Body of pancreas (tissue), 4 donors: ENCODE measurements at regions not wholly inside any gene's neighbourhood (a gene's known extent, or its start where the extent isn't known, plus 50 kb on each side); places are given as distances from the start of the nearest gene placed in this dataset.
"Not testable (repeated sequence)": the region's sequence is repeated elsewhere in the genome, so short reads cannot be mapped to it uniquely, and the experiment has no call there.

ENCODE experiments used
- ATAC-seq: fragments of 150-250 bp; one replicate; pipeline ENCODE4 v1.9.1; 2016
- DNase-seq, 4 donors: peaks; one replicate each; pipeline ENCODE4 v3.0.0-alpha.2; 2019
- H3K27ac ChIP-seq, 4 donors: fragments of 200-600 bp; sonication (generic); 1 replicate in 3 of 4; 2 replicates in 1 of 4; pipeline versions ENCODE4 v1.5.1 to v1.6.1; 2016 to 2019; ENCODE audit warnings: mild to moderate bottlenecking in 1 of 4, mixed read lengths in 1 of 4, moderate library complexity in 1 of 4
- H3K27me3 ChIP-seq, 2 donors: fragments of 200-600 bp; sonication (generic); one replicate each; pipeline ENCODE4 v1.6.0; 2016; ENCODE audit warnings: mild to moderate bottlenecking in 1 of 2
- H3K36me3 ChIP-seq, 2 donors: fragments of 200-600 bp; sonication (generic); replicated peaks in 1 of 2; 2 replicates each; pipeline ENCODE4 v1.5.1; 2016; ENCODE audit warnings: low read depth in 2 of 2; ENCODE audit not compliant: insufficient read depth in 1 of 2
- H3K4me1 ChIP-seq: fragments of 200-600 bp; sonication (generic); one replicate; pipeline ENCODE4 v1.6.0; 2016
- H3K4me3 ChIP-seq, 2 donors: fragments of 200-600 bp; sonication (generic); 1 replicate in 1 of 2; 2 replicates in 1 of 2; pipeline ENCODE4 v1.5.1; 2016 to 2019
- H3K9me3 ChIP-seq, 3 donors: fragments of 200-600 bp; sonication (generic); 1 replicate in 2 of 3; 2 replicates in 1 of 3; pipeline ENCODE4 v1.5.1; 2016
- POLR2A ChIP-seq, 3 donors: fragments of 450-650 bp; IDR thresholded peaks; one replicate each; pipeline ENCODE4 v1.6.1; 2016; ENCODE audit warnings: antibody characterized with exemption in 3 of 3, mild to moderate bottlenecking in 2 of 3
- WGBS, 2 donors: methylation state at CpG; one replicate each; pipeline ENCODE4 v1.1.5; 2017; 5-methylcytosine and 5-hydroxymethylcytosine counted together
- intact Hi-C: fragments of 100-400 bp; cut with DNase I; formaldehyde crosslinking; loops from one replicate; pipeline ENCODE4 v1.15.1; 2023
- small RNA-seq: library from RNA; depleted of rRNA; stranded (forward); fragments of <200 nt; gene quantifications from one replicate; pipeline ENCODE3, GENCODE V24; 2016
- TF ChIP-seq, protein P1 (sequence below), 7 experiments: fragments of 450-650 bp in 4 of 7; fragments of 200-600 bp in 3 of 7; sonication (generic) in 3 of 7; IDR thresholded peaks; one replicate each; pipeline ENCODE4 v1.5.1; 2016 to 2019; ENCODE audit warnings: antibody characterized with exemption in 7 of 7

- H3K9me3 ChIP-seq, result no peaks in the 10 kb centered on the region
- 24 to 25% methylated on average over 5 to 6 of the region's 6 CpGs for WGBS, 2 donors
Measured at GRCh38 chr3:137694836-137695235, 69.3 kb upstream of the SOX14 start.

DNA sequence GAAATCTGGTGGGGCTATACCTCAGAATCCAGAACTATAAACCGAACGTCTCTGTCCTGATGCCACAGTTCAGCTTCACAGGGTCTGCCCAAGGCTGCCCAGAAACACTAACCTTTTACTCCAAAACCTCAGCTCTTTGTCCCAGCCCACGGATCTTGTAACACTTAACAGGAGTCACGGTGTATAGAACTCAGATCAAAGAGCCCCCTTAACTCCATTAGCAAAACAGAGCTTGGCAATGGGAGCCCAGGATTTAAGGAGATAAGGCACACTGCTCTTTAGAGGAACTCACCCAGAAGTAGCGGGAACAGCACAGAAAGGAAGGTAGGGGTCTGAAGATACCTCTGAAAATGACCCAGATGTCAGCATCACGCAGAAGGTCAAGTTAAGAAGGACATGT lies 68.8 kb upstream of the SOX14 start:
- Histone ChIP-seq H3K36me3 (no peaks in the 10 kb centered on the region), H3K4me3 (no peak overlapping the region), H3K27ac (no peak overlapping the region), H3K4me1 (no peaks in the 10 kb centered on the region), H3K27me3 (no peaks in the 10 kb centered on the region), H3K9me3 (no peaks in the 10 kb centered on the region)
- TF ChIP-seq, protein P1, sequence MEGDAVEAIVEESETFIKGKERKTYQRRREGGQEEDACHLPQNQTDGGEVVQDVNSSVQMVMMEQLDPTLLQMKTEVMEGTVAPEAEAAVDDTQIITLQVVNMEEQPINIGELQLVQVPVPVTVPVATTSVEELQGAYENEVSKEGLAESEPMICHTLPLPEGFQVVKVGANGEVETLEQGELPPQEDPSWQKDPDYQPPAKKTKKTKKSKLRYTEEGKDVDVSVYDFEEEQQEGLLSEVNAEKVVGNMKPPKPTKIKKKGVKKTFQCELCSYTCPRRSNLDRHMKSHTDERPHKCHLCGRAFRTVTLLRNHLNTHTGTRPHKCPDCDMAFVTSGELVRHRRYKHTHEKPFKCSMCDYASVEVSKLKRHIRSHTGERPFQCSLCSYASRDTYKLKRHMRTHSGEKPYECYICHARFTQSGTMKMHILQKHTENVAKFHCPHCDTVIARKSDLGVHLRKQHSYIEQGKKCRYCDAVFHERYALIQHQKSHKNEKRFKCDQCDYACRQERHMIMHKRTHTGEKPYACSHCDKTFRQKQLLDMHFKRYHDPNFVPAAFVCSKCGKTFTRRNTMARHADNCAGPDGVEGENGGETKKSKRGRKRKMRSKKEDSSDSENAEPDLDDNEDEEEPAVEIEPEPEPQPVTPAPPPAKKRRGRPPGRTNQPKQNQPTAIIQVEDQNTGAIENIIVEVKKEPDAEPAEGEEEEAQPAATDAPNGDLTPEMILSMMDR (IDR thresholded peaks at IDR 0.05), result no peak
- no peak for TF ChIP-seq POLR2A (IDR thresholded peaks at IDR 0.05)
- intact Hi-C loops, result no loop called here
- no peak for ATAC-seq
- 36 to 40% methylated on average over 6 of the region's 6 CpGs for WGBS, 2 donors
- no peak for DNase-seq

More at GRCh38 chr3:137694836-137695235, 69.3 kb upstream of the SOX14 start:
- ATAC-seq, result no peak
- Histone ChIP-seq H3K27me3 (no peaks in the 10 kb centered on the region), H3K27ac (no peak overlapping the region), H3K4me3 (no peak overlapping the region), H3K36me3 (no peaks in the 10 kb centered on the region), H3K4me1 (no peaks in the 10 kb centered on the region)
- TF ChIP-seq, protein P1 (IDR thresholded peaks at IDR 0.05), result no peak
- no peak for TF ChIP-seq POLR2A (IDR thresholded peaks at IDR 0.05)
- DNase-seq, result no peak
- intact Hi-C loops, result no loop called here

DNA sequence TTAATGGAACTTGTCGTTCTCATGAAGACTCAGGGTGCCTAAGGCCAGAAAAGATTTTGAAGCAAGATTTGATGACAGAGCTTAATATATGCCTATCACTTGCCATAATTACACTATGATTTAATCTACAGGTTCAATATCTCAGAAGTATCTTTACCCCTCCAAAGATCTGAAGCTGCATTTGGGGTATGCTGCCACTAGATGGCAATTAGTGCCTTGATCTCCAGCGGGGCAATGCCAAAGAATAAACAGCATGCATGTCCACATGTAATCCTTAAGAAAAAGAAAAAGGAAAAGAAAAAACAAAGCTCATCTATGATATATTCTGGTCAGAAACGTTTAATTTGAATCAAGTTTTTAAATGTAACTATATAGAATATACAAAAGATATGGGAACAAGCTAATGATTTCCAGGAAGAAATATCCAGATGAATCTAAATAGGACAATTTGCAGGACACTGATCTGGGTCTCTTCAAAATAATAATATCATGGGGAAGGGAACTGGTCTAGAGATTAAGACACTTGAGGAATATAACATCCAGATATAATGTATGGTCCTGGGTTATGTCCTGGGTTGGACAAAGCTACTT lies 55.0 kb upstream of the SOX14 start:
- no peaks in the 10 kb centered on the region for H3K4me1 ChIP-seq
- H3K4me3 ChIP-seq, result no peak overlapping the region
- H3K27me3 ChIP-seq, result no peaks in the 10 kb centered on the region
- ATAC-seq (no peak), DNase-seq (peak in 2 of 4 donors; percentile 9 to 25)
- intact Hi-C loops, result no loop called here
- H3K36me3 ChIP-seq, result no peaks in the 10 kb centered on the region
- no peak for TF ChIP-seq POLR2A (IDR thresholded peaks at IDR 0.05)
- TF ChIP-seq, protein P1 (IDR thresholded peaks at IDR 0.05), result peak in 6 of 7 experiments; percentile 12 to 52 (median 39)
- 1 to 2% methylated on average over 3 of the region's 3 CpGs for WGBS, 2 donors
- no peak overlapping the region for H3K27ac ChIP-seq
- no peaks in the 10 kb centered on the region for H3K9me3 ChIP-seq

DNA sequence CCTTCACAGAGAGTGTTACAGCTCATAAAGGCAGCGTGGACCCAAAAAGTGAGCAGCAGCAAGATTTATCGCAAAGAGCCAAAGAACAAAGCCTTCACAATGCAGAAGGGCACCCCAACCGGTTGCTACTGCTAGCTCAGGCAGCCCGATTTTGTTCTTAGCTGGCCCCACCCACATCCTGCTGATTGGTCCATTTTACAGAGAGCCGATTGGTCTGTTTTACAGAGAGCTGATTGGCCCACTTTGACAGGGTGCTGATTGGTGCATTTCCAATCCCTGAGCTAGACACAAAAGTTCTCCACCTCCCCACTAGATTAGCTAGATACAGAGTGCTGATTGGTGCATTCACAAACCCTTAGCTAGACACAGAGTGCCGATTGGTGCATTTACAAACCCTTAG lies 50.1 kb upstream of the SOX14 start:
- 72 to 80% methylated on average over 6 of the region's 6 CpGs for WGBS, 2 donors
- H3K36me3 ChIP-seq, H3K27me3 ChIP-seq, H3K4me1 ChIP-seq, ATAC-seq, DNase-seq, intact Hi-C loops, H3K4me3 ChIP-seq, H3K27ac ChIP-seq, H3K9me3 ChIP-seq: not testable (repeated sequence)

Small RNA genes in the stretch of these regions (small RNA-seq; reads per million reads assigned to genes)
- gene RNA5SP142, result 4.8 reads per million, percentile 87 among the genes with 10 or more reads in this experiment
